ENCODE measurements at regions not wholly inside any gene's neighbourhood (a gene's known extent, or its start where the extent isn't known, plus 50 kb on each side); places are given as distances from the start of the nearest gene placed in this dataset.

DNA sequence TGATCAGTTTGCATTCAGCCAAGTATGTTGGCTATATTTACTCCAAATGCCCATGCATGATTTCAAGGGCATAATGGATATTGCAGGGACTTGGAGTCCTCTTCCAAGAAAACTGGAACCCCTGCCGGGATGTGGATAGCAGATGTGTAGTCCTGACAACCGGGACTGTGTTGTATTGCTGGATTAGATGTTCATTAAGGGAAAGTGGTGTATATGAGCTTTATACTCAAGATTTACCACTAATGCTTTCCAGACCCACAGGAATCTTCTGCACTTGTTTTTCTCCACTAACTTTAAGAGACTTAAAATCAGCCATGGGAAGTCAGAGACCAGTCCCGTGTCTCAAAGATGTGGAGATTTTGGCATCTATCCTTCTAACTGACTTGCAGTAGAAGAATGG lies 770.9 kb downstream of the HDGFL1 start:
- H3K4me3 ChIP-seq (ENCODE audit: insufficient read depth in 1 of 2, low read depth in 1 of 2, low read length in 2 of 2), result no peak overlapping the region
- no peak overlapping the region for H4K91ac ChIP-seq (ENCODE audit: low read length)
- WGBS, result 97% methylated on average over 2 of the region's 3 CpGs

GRCh38 chr6:23343610-23344306 lies 774.4 kb downstream of the HDGFL1 start:
- H3K4me3 ChIP-seq (ENCODE audit: insufficient read depth in 1 of 2, low read depth in 1 of 2, low read length in 2 of 2), result no peak overlapping the region
- no peak overlapping the region for H2BK12ac ChIP-seq (ENCODE audit: low read length in 2 of 2)
- H2AFZ ChIP-seq (ENCODE audit: low read depth, low read length), result no peak overlapping the region
- no peaks in the 10 kb centered on the region for H3K27me3 ChIP-seq (ENCODE audit: control insufficient read depth in 1 of 2, insufficient read depth in 1 of 2, low read length in 2 of 2)
- no peaks in the 10 kb centered on the region for H3K36me3 ChIP-seq (ENCODE audit: control insufficient read depth in 1 of 2, insufficient read depth in 2 of 2, low read depth in 1 of 2, low read length in 2 of 2)
- H4K8ac ChIP-seq (ENCODE audit: low read length), result no peak overlapping the region
- no peak overlapping the region for H3K27ac ChIP-seq (ENCODE audit: low read length, poor library complexity, severe bottlenecking)
- H4K91ac ChIP-seq (ENCODE audit: low read length), result no peak overlapping the region
- no peaks in the 10 kb centered on the region for H3K79me1 ChIP-seq (replicated peaks; ENCODE audit: low read length, poor library complexity, severe bottlenecking)
- no peak overlapping the region for H3K23ac ChIP-seq (ENCODE audit: low read length in 2 of 2)
- no peak overlapping the region for H3K4me2 ChIP-seq (ENCODE audit: low read length, poor library complexity, severe bottlenecking)
- 83% methylated on average over 2 of the region's 5 CpGs for WGBS
- no peak overlapping the region for H3K14ac ChIP-seq (ENCODE audit: low read length in 2 of 2)
- no peak overlapping the region for H2BK120ac ChIP-seq (ENCODE audit: low read depth, low read length)
- no peak overlapping the region for H3K18ac ChIP-seq (ENCODE audit: low read depth in 1 of 2, low read length in 2 of 2)
- DNase-seq, result no peak
- no peak overlapping the region for H2BK15ac ChIP-seq (ENCODE audit: low read depth, poor library complexity, severe bottlenecking)
- no peak overlapping the region for H2AK5ac ChIP-seq (ENCODE audit: low read length, severe bottlenecking)
- no peaks in the 10 kb centered on the region for H3K9me3 ChIP-seq (ENCODE audit: control insufficient read depth, low read length)
- H3K4ac ChIP-seq (ENCODE audit: low read depth in 1 of 2, low read length in 2 of 2), result no peak overlapping the region
- no peaks in the 10 kb centered on the region for H3K4me1 ChIP-seq (ENCODE audit: control insufficient read depth, insufficient read depth, low read depth, low read length)
- H2BK5ac ChIP-seq (ENCODE audit: low read depth, low read length, poor library complexity, severe bottlenecking), result no peak overlapping the region
- no peak overlapping the region for H3K9ac ChIP-seq (ENCODE audit: low read length)

More for the DNA sequence above, 770.9 kb downstream of the HDGFL1 start:
- Histone ChIP-seq H3K4me1 (ENCODE audit: control insufficient read depth, insufficient read depth, low read depth, low read length) (no peaks in the 10 kb centered on the region), H2AFZ (ENCODE audit: low read depth, low read length) (no peak overlapping the region), H3K79me1 (replicated peaks; ENCODE audit: low read length, poor library complexity, severe bottlenecking) (no peaks in the 10 kb centered on the region), H3K23ac (ENCODE audit: low read length in 2 of 2) (no peak overlapping the region), H3K36me3 (ENCODE audit: control insufficient read depth in 1 of 2, insufficient read depth in 2 of 2, low read depth in 1 of 2, low read length in 2 of 2) (no peaks in the 10 kb centered on the region), H2BK12ac (ENCODE audit: low read length in 2 of 2) (no peak overlapping the region), H2BK120ac (ENCODE audit: low read depth, low read length) (no peak overlapping the region), H4K8ac (ENCODE audit: low read length) (no peak overlapping the region), H2AK5ac (ENCODE audit: low read length, severe bottlenecking) (no peak overlapping the region), H3K14ac (ENCODE audit: low read length in 2 of 2) (no peak overlapping the region), H3K27ac (ENCODE audit: low read length, poor library complexity, severe bottlenecking) (no peak overlapping the region), H3K4me2 (ENCODE audit: low read length, poor library complexity, severe bottlenecking) (no peak overlapping the region), H3K27me3 (ENCODE audit: control insufficient read depth in 1 of 2, insufficient read depth in 1 of 2, low read length in 2 of 2) (no peaks in the 10 kb centered on the region), H2BK15ac (ENCODE audit: low read depth, poor library complexity, severe bottlenecking) (no peak overlapping the region), H3K18ac (ENCODE audit: low read depth in 1 of 2, low read length in 2 of 2) (no peak overlapping the region), H3K9ac (ENCODE audit: low read length) (no peak overlapping the region), H3K4ac (ENCODE audit: low read depth in 1 of 2, low read length in 2 of 2) (no peak overlapping the region), H3K9me3 (ENCODE audit: control insufficient read depth, low read length) (no peaks in the 10 kb centered on the region), H2BK5ac (ENCODE audit: low read depth, low read length, poor library complexity, severe bottlenecking) (no peak overlapping the region)
- no peak for DNase-seq

DNA sequence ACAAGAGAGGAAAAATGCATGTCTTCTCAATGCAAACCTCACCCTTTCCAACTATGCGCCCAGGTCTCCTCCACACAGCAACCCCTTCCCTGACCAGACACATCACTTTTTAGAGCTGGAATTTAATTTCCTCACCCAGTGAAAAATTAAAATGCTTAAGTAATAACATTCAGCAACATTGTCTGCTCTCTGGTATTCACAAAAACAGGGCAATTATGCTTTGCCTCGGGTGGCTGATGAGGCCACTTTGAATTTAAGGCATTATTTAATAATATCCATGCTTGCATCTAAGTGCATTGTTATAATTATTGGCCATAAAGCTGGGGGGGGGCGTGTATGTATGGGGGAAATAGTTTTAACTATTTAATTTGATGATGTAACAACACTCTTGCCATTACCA lies 777.8 kb upstream of the NRSN1 start:
- Histone ChIP-seq H2AK5ac (ENCODE audit: low read length, severe bottlenecking) (no peak overlapping the region), H3K18ac (ENCODE audit: low read depth in 1 of 2, low read length in 2 of 2) (no peak overlapping the region), H3K9ac (ENCODE audit: low read length) (no peak overlapping the region), H2BK15ac (ENCODE audit: low read depth, poor library complexity, severe bottlenecking) (no peak overlapping the region), H3K36me3 (ENCODE audit: control insufficient read depth in 1 of 2, insufficient read depth in 2 of 2, low read depth in 1 of 2, low read length in 2 of 2) (no peaks in the 10 kb centered on the region), H3K4me1 (ENCODE audit: control insufficient read depth, insufficient read depth, low read depth, low read length) (no peaks in the 10 kb centered on the region), H3K14ac (ENCODE audit: low read length in 2 of 2) (no peak overlapping the region), H3K27ac (ENCODE audit: low read length, poor library complexity, severe bottlenecking) (no peak overlapping the region), H3K23ac (ENCODE audit: low read length in 2 of 2) (no peak overlapping the region), H3K4ac (ENCODE audit: low read depth in 1 of 2, low read length in 2 of 2) (no peak overlapping the region), H3K4me2 (ENCODE audit: low read length, poor library complexity, severe bottlenecking) (no peak overlapping the region), H3K4me3 (ENCODE audit: insufficient read depth in 1 of 2, low read depth in 1 of 2, low read length in 2 of 2) (no peak overlapping the region), H4K8ac (ENCODE audit: low read length) (no peak overlapping the region), H3K27me3 (ENCODE audit: control insufficient read depth in 1 of 2, insufficient read depth in 1 of 2, low read length in 2 of 2) (no peaks in the 10 kb centered on the region), H3K79me1 (replicated peaks; ENCODE audit: low read length, poor library complexity, severe bottlenecking) (no peaks in the 10 kb centered on the region), H2BK5ac (ENCODE audit: low read depth, low read length, poor library complexity, severe bottlenecking) (no peak overlapping the region), H2BK120ac (ENCODE audit: low read depth, low read length) (no peak overlapping the region), H2AFZ (ENCODE audit: low read depth, low read length) (no peak overlapping the region), H3K9me3 (ENCODE audit: control insufficient read depth, low read length) (no peaks in the 10 kb centered on the region), H4K91ac (ENCODE audit: low read length) (no peak overlapping the region), H2BK12ac (ENCODE audit: low read length in 2 of 2) (no peak overlapping the region)
- WGBS, result 100% methylated on average over 1 of the region's 3 CpGs
- DNase-seq, result no peak

DNA sequence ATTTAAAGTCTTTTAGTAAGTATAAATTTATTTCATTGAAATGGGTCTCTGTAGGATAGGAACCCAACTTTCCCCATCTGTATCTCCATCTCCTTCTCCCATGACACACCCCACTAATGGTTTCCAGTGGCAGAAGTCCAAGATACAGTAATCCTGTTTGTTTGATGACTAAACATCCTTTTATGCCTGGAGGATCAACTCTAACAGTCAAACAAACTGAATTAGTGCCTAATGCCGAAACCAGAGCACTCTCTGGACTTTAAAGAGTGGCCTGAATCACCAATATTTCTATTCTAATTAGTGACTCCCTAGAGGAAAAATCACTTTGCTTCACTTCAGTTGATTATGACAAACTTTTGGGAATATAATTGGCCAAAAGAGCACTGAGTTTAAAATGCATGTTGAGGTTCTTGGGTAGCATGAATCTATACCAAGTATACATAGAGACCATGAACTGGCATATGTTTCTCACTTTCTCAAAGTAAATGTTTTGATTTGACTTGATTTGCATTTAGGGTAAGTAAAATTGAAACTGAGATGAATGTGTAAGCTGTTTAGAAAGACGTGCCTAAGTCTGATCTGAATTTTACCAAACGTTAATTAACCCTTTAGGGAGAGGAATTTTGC lies 776.4 kb upstream of the NRSN1 start:
- H3K23ac ChIP-seq (ENCODE audit: low read length in 2 of 2), result no peak overlapping the region
- no peak overlapping the region for H3K27ac ChIP-seq (ENCODE audit: low read length, poor library complexity, severe bottlenecking)
- H2BK120ac ChIP-seq (ENCODE audit: low read depth, low read length), result no peak overlapping the region
- H3K36me3 ChIP-seq (ENCODE audit: control insufficient read depth in 1 of 2, insufficient read depth in 2 of 2, low read depth in 1 of 2, low read length in 2 of 2), result no peaks in the 10 kb centered on the region
- no peak overlapping the region for H2AK5ac ChIP-seq (ENCODE audit: low read length, severe bottlenecking)
- no peak overlapping the region for H3K9ac ChIP-seq (ENCODE audit: low read length)
- DNase-seq, result peak; percentile 87
- no peak overlapping the region for H2BK12ac ChIP-seq (ENCODE audit: low read length in 2 of 2)
- H3K4me1 ChIP-seq (ENCODE audit: control insufficient read depth, insufficient read depth, low read depth, low read length), result no peaks in the 10 kb centered on the region
- H3K18ac ChIP-seq (ENCODE audit: low read depth in 1 of 2, low read length in 2 of 2), result no peak overlapping the region
- H3K79me1 ChIP-seq (replicated peaks; ENCODE audit: low read length, poor library complexity, severe bottlenecking), result no peaks in the 10 kb centered on the region
- H4K8ac ChIP-seq (ENCODE audit: low read length), result no peak overlapping the region
- no peaks in the 10 kb centered on the region for H3K27me3 ChIP-seq (ENCODE audit: control insufficient read depth in 1 of 2, insufficient read depth in 1 of 2, low read length in 2 of 2)
- no peak overlapping the region for H4K91ac ChIP-seq (ENCODE audit: low read length)
- no peak overlapping the region for H3K4ac ChIP-seq (ENCODE audit: low read depth in 1 of 2, low read length in 2 of 2)
- no peaks in the 10 kb centered on the region for H3K9me3 ChIP-seq (ENCODE audit: control insufficient read depth, low read length)
- no peak overlapping the region for H2BK15ac ChIP-seq (ENCODE audit: low read depth, poor library complexity, severe bottlenecking)
- WGBS, result 0% methylated on average over 1 of the region's 3 CpGs
- H2AFZ ChIP-seq (ENCODE audit: low read depth, low read length), result no peak overlapping the region
- no peak overlapping the region for H3K14ac ChIP-seq (ENCODE audit: low read length in 2 of 2)
- H3K4me3 ChIP-seq (ENCODE audit: insufficient read depth in 1 of 2, low read depth in 1 of 2, low read length in 2 of 2), result peak overlapping the region in 1 of 2 experiments; percentile 43
- no peak overlapping the region for H3K4me2 ChIP-seq (ENCODE audit: low read length, poor library complexity, severe bottlenecking)
- H2BK5ac ChIP-seq (ENCODE audit: low read depth, low read length, poor library complexity, severe bottlenecking), result no peak overlapping the region
